Activated naive CD8-positive, alpha-beta T cell treated with anti-CD3 and anti-CD28 coated beads for 36 hours (primary cell): ENCODE measurements at regions not wholly inside any gene's neighbourhood (a gene's known extent, or its start where the extent isn't known, plus 50 kb on each side); places are given as distances from the start of the nearest gene placed in this dataset.
"Not testable (repeated sequence)": the region's sequence is repeated elsewhere in the genome, so short reads cannot be mapped to it uniquely, and the experiment has no call there.

Experiments used
- DNase-seq: peaks from one replicate; pipeline ENCODE4 v3.0.0; 2021
- H3K27ac Mint-ChIP-seq: one replicate; pipeline ENCODE4 v1.8.0; 2022; ENCODE audit warnings: mild to moderate bottlenecking, moderate library complexity, mixed read lengths
- H3K27me3 Mint-ChIP-seq: one replicate; pipeline ENCODE4 v1.8.0; 2022; ENCODE audit warnings: mild to moderate bottlenecking, mixed read lengths
- H3K36me3 Mint-ChIP-seq: one replicate; pipeline ENCODE4 v1.8.0; 2021; ENCODE audit warnings: mild to moderate bottlenecking, mixed read lengths
- H3K4me1 Mint-ChIP-seq: one replicate; pipeline ENCODE4 v1.8.0; 2021; ENCODE audit warnings: mixed read lengths
- H3K4me3 Mint-ChIP-seq: one replicate; pipeline ENCODE4 v1.8.0; 2022; ENCODE audit warnings: mild to moderate bottlenecking, moderate library complexity, mixed read lengths
- H3K9me3 Mint-ChIP-seq: one replicate; pipeline ENCODE4 v1.8.0; 2022; ENCODE audit warnings: mixed read lengths

DNA sequence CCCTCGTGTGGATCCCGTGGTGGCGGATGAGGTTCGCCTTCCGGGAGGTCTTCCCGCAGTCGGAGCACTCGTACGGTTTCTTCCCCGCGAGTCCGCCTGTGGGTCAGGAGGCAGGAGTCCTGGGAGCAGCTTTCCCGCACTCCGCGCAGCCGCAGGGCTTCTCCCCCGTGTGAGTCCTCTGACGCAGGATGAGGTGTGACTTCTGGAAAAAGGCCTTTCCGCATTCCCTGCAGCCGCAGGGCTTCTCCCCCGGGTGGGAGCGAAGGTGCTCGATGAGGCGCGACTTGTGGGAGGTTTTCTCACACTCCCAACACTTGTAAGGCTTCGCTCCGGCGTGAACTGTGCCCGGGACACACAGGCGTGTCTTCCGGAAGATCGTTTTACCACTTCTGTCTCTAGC, 68.8 kb upstream of the WIPI2 start:
- H3K36me3 Mint-ChIP-seq, H3K27me3 Mint-ChIP-seq, DNase-seq, H3K4me3 Mint-ChIP-seq, H3K9me3 Mint-ChIP-seq, H3K27ac Mint-ChIP-seq, H3K4me1 Mint-ChIP-seq: not testable (repeated sequence)

- H3K4me3 Mint-ChIP-seq, H3K27ac Mint-ChIP-seq, H3K4me1 Mint-ChIP-seq: not testable (repeated sequence)
These were observed 58.8 kb upstream of the WIPI2 start for GRCh38 chr7:5131238-5131637.

DNA sequence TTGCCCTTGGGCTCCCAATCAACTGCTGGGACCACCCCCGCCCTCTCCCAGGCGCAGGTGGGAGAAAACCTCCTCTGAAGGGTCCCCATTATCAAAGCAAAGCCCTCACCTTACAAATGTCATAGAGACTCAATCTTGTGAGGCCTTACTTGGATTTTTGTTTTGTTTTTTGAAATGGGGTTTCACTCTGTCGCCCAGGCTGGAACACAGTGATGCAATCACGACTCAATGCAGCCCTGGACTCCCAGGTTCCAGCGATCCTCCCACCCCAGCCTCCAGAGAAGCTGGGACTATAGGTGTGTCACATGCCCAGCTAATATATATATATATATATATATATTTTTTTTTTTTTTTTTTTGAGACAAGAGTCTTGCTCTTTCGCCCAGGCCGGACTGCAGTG, 57.5 kb upstream of the WIPI2 start:
- Mint-ChIP-seq H3K36me3 (no peaks in the 10 kb centered on the region), H3K9me3 (no peaks in the 10 kb centered on the region), H3K4me1 (peaks cover 7% of the 10 kb centered on the region), H3K27me3 (no peaks in the 10 kb centered on the region), H3K4me3 (no peak overlapping the region), H3K27ac (no peak overlapping the region)
- DNase-seq, result no peak

More at GRCh38 chr7:5131238-5131637, 58.8 kb upstream of the WIPI2 start:
- not testable (repeated sequence) for H3K27me3 Mint-ChIP-seq, H3K9me3 Mint-ChIP-seq, DNase-seq, H3K36me3 Mint-ChIP-seq

DNA sequence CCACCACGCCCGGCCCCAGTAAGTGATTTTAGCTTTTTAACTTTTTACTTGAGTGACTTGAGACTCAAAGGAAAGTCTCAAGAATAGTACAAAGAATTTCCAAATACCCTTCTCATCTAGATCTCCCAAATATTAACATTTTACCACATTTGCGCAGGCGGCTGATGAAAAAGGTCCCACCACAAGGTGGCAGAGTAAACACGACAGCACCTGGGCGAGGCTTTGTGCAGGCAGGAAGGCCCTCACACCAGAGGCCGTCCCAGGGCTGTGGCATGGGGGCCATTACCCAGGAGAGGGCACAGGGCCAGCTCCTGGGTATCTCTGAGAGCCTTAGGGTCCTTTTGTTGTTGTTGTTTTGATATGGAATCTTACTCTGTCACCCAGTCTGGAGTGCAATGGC, 50.0 kb upstream of the WIPI2 start:
- DNase-seq, result peak; percentile 10
- H3K4me1 Mint-ChIP-seq, result peaks cover 15% of the 10 kb centered on the region
- H3K36me3 Mint-ChIP-seq, result no peaks in the 10 kb centered on the region
- no peaks in the 10 kb centered on the region for H3K9me3 Mint-ChIP-seq
- H3K27ac Mint-ChIP-seq, result no peak overlapping the region
- no peak overlapping the region for H3K4me3 Mint-ChIP-seq
- H3K27me3 Mint-ChIP-seq, result no peaks in the 10 kb centered on the region
